Endodermal cell (in vitro differentiated cells): ENCODE measurements at regions not wholly inside any gene's neighbourhood (a gene's known extent, or its start where the extent isn't known, plus 50 kb on each side); places are given as distances from the start of the nearest gene placed in this dataset.

Experiments
- DNase-seq: peaks from one replicate; pipeline ENCODE4 v3.0.0-alpha.2; 2017
- H3K27ac ChIP-seq: 2 replicates; pipeline ENCODE4 v1.5.1; 2013; ENCODE audit warnings: mild to moderate bottlenecking, low read depth, low read length, moderate library complexity
- H3K27me3 ChIP-seq: 2 replicates; pipeline ENCODE4 v1.6.1; 2013; ENCODE audit warnings: mild to moderate bottlenecking, low read length, moderate library complexity; ENCODE audit not compliant: insufficient read depth, control insufficient read depth, poor library complexity, severe bottlenecking
- H3K36me3 ChIP-seq: 2 replicates; pipeline ENCODE4 v1.7.0; 2013; ENCODE audit warnings: mild to moderate bottlenecking, low read length, moderate library complexity; ENCODE audit not compliant: control insufficient read depth, insufficient read depth
- H3K4me1 ChIP-seq: one replicate; pipeline ENCODE4 v1.7.0; 2013; ENCODE audit warnings: low read length; ENCODE audit not compliant: control insufficient read depth, insufficient read depth
- H3K4me3 ChIP-seq: 2 replicates; pipeline ENCODE4 v1.5.1; 2013; ENCODE audit warnings: mild to moderate bottlenecking, low read length, moderate library complexity
- H3K9ac ChIP-seq: 2 replicates; pipeline ENCODE4 v1.6.1; 2013; ENCODE audit warnings: mild to moderate bottlenecking, low read length, moderate library complexity; ENCODE audit not compliant: poor library complexity, severe bottlenecking; ENCODE audit errors: extremely low read depth
- H3K9me3 ChIP-seq: 2 replicates; pipeline ENCODE4 v1.6.1; 2013; ENCODE audit warnings: mild to moderate bottlenecking, low read length, moderate library complexity; ENCODE audit not compliant: control insufficient read depth
- H3K27ac Mint-ChIP-seq: 2 replicates; pipeline ENCODE4 v1.8.0; 2020; ENCODE audit warnings: mixed read lengths
- H3K27me3 Mint-ChIP-seq: 2 replicates; pipeline ENCODE4 v1.8.0; 2021; ENCODE audit warnings: mild to moderate bottlenecking, mixed read lengths; ENCODE audit not compliant: insufficient read depth
- H3K36me3 Mint-ChIP-seq: 2 replicates; pipeline ENCODE4 v1.8.0; 2020; ENCODE audit warnings: low read depth, mixed read lengths
- H3K4me1 Mint-ChIP-seq: 2 replicates; pipeline ENCODE4 v1.8.0; 2020; ENCODE audit warnings: mixed read lengths
- H3K4me3 Mint-ChIP-seq: 2 replicates; pipeline ENCODE4 v1.8.0; 2020; ENCODE audit warnings: mild to moderate bottlenecking, moderate library complexity, mixed read lengths
- H3K9me3 Mint-ChIP-seq: 2 replicates; pipeline ENCODE4 v1.8.0; 2020; ENCODE audit warnings: mild to moderate bottlenecking, mixed read lengths
- CTCF ChIP-seq: fragments of 200-600 bp; sonication (generic); conservative IDR thresholded peaks from 2 replicates; pipeline ENCODE4 v1.5.0; 2021; ENCODE audit warnings: antibody characterized with exemption, mild to moderate bottlenecking
- WGBS, 2 experiments: methylation state at CpG; one replicate each; pipeline versions ENCODE4 v1.1.5 to v1.1.7; 2013; ENCODE audit warnings: missing lambda C conversion rate in 2 of 2, mixed read lengths in 1 of 2; ENCODE audit not compliant: insufficient coverage in 1 of 2, insufficient read length in 1 of 2; 5-methylcytosine and 5-hydroxymethylcytosine counted together

GRCh38 chr13:73329355-73329754 lies 270.6 kb downstream of the KLF5 start:
- no peaks in the 10 kb centered on the region for H3K4me1 ChIP-seq
- H3K9me3 ChIP-seq: peaks cover 5% of the 10 kb centered on the region
- H3K27ac Mint-ChIP-seq: no peak overlapping the region
- no peaks in the 10 kb centered on the region for H3K27me3 ChIP-seq
- peaks cover 24% of the 10 kb centered on the region for H3K4me1 Mint-ChIP-seq
- no peak overlapping the region for H3K9ac ChIP-seq
- no peak overlapping the region for H3K27ac ChIP-seq
- 79 to 100% methylated on average over 1 to 3 of the region's 3 CpGs for WGBS, 2 experiments
- no peaks in the 10 kb centered on the region for H3K27me3 Mint-ChIP-seq
- no peak overlapping the region for H3K4me3 Mint-ChIP-seq
- no peak for TF ChIP-seq CTCF
- H3K4me3 ChIP-seq: no peak overlapping the region
- no peaks in the 10 kb centered on the region for H3K36me3 ChIP-seq
- no peaks in the 10 kb centered on the region for H3K36me3 Mint-ChIP-seq
- no peak for DNase-seq
- peaks cover 2% of the 10 kb centered on the region for H3K9me3 Mint-ChIP-seq

- DNase-seq: no peak
- Mint-ChIP-seq H3K4me3 (no peak overlapping the region), H3K27ac (no peak overlapping the region), H3K36me3 (no peaks in the 10 kb centered on the region), H3K9me3 (no peaks in the 10 kb centered on the region), H3K27me3 (no peaks in the 10 kb centered on the region), H3K4me1 (peaks cover 30% of the 10 kb centered on the region)
- no peak for TF ChIP-seq CTCF
- Histone ChIP-seq H3K27me3 (no peaks in the 10 kb centered on the region), H3K4me1 (no peaks in the 10 kb centered on the region), H3K36me3 (no peaks in the 10 kb centered on the region), H3K4me3 (no peak overlapping the region), H3K9ac (no peak overlapping the region), H3K27ac (no peak overlapping the region), H3K9me3 (peaks cover 5% of the 10 kb centered on the region)
- WGBS, 2 experiments: 92 to 100% methylated on average over 2 to 4 of the region's 4 CpGs
These were observed 268.8 kb downstream of the KLF5 start for GRCh38 chr13:73327579-73327978.

GRCh38 chr13:73325723-73326558 lies 267.1 kb downstream of the KLF5 start:
- no peak overlapping the region for H3K9ac ChIP-seq
- Mint-ChIP-seq H3K4me1 (peaks cover 30% of the 10 kb centered on the region), H3K27me3 (no peaks in the 10 kb centered on the region), H3K36me3 (no peaks in the 10 kb centered on the region), H3K27ac (no peak overlapping the region), H3K4me3 (no peak overlapping the region), H3K9me3 (no peaks in the 10 kb centered on the region)
- 89 to 91% methylated on average over 6 to 7 of the region's 7 CpGs for WGBS, 2 experiments
- no peaks in the 10 kb centered on the region for H3K36me3 ChIP-seq
- H3K27me3 ChIP-seq: no peaks in the 10 kb centered on the region
- no peaks in the 10 kb centered on the region for H3K9me3 ChIP-seq
- H3K4me1 ChIP-seq: no peaks in the 10 kb centered on the region
- no peak for DNase-seq
- TF ChIP-seq CTCF: no peak
- H3K4me3 ChIP-seq: no peak overlapping the region
- H3K27ac ChIP-seq: no peak overlapping the region
